ENCODE measurements at regions not wholly inside any gene's neighbourhood (a gene's known extent, or its start where the extent isn't known, plus 50 kb on each side); places are given as distances from the start of the nearest gene placed in this dataset.

GRCh38 chr2:54385271-54385670, 70.9 kb upstream of the SPTBN1 start:
- TF ChIP-seq CTCF (IDR thresholded peaks at IDR 0.05) (no peak), EZH2 (IDR thresholded peaks at IDR 0.05; ENCODE audit: borderline replicate concordance, insufficient read depth, low read depth, low read length, poor library complexity, severe bottlenecking) (no peak)
